OCI-LY3 (cell line): ENCODE measurements at regions not wholly inside any gene's neighbourhood (a gene's known extent, or its start where the extent isn't known, plus 50 kb on each side); places are given as distances from the start of the nearest gene placed in this dataset.

Experiments used
- CTCF ChIP-seq: fragments of 200-600, 300-600 bp; sonication (generic); IDR thresholded peaks from 2 replicates; pipeline ENCODE4 v1.5.1; 2014; ENCODE audit warnings: antibody characterized with exemption, low read length, low read depth
- EZH2phosphoT487 ChIP-seq: fragments of 200-600 bp; shearing (Covaris generic); IDR thresholded peaks from 2 replicates; pipeline ENCODE4 v1.6.1; 2018; ENCODE audit warnings: antibody characterized with exemption, mixed run types, low read depth

- TF ChIP-seq CTCF (no peak), EZH2phosphoT487 (no peak)
Measured at GRCh38 chr4:52317361-52317879, 266.3 kb downstream of the SPATA18 start.
